Right ventricle myocardium inferior (tissue), 1 donor: ENCODE measurements at regions not wholly inside any gene's neighbourhood (a gene's known extent, or its start where the extent isn't known, plus 50 kb on each side); places are given as distances from the start of the nearest gene placed in this dataset.

Experiments
- ATAC-seq: fragments of 200-7000 bp; cut with Tn5 transposase; one replicate; pipeline ENCODE4 v1.9.1; 2020; ENCODE audit warnings: mild to moderate bottlenecking, moderate library complexity
- DNase-seq: peaks from one replicate; pipeline ENCODE4 v3.0.0; 2021; ENCODE audit errors: missing footprints
- intact Hi-C: fragments of 100-400 bp; cut with DNase I; formaldehyde crosslinking; loops from one replicate; pipeline ENCODE4 v1.11.0; 2022
- donor health status: DM: no; HTN: yes; CAD: no; lungs with severe emphysema.

DNA sequence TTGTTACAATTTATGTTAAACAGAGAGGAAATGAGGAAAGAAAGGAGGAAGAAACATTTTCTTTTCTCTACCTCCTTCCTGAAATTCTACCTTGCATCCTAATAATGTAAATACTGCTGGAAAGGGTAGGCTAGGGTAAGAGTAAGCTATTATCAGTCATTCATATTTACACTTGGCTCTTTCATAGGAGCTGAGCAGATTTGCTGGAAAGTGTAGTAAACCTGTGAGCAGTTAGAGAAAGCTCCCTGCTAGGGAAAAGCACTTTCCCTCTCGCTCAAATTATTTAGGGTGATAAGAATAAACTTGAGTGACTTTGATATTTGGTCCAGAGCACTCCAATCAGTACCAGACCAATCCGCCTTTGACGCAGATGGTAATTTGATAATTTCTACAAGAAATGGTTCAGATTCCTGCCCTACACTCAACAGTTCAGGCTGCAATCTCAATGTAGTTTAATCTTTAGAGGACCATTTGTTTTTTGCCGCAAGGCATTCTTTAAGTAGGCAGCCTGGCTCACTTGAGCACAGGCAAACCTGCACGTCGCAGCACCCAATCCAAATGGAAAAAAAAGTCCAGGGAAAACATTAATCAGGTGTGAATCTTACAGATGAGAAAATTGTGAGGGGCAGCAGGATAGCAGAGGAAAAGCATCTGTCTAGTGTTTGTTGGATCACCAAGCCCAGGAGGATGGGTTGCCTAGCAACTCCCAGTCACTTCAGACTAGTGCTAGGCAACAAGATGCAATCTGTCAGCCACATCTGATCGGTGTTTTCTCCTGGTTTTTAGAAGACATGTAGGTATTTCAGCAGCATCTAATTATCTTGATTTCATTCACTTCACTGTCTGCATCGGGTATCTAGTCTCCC, 68.6 kb upstream of the KL start:
- intact Hi-C loops, result no loop called here
- DNase-seq, result no peak
- ATAC-seq, result no peak

DNA sequence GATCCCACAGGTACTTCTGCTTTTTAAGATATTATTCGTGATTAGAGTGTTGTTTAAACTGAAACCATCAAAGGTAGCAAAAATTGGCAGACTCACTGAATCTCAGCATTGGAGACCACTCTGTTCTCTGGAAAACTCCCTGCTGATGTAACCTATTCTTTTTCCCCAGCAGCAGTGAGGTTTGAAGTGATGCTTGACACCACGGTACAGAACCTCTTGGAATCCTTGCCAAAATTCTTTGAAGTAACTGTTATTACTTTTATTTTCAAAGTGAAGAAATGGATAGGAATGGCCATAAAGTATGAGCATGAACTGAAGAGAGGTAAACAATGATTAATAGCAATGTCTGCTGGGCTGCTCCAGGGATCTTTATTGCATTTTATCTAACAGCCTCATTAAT, 66.4 kb upstream of the KL start:
- intact Hi-C loops, result no loop called here
- ATAC-seq (no peak), DNase-seq (no peak)

DNA sequence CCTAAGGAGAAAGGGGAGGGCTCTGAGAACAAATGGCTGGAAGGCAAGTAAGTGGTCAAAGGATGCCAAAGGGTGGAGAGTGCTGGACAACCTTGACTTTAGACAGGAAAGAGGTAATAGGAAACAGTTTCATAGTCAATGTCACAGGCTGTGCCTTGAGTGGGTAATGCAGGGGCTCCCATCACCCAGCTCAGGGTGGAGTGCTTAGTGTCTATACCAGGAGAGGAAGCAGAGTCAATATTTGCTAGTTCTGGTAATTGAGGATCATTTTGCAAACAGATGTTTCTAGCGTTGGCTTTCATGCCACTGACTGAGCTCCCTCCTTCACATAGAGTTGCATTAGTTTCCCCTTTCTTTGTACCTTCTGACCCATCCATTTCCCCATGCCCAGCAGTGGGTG, 64.6 kb upstream of the KL start:
- intact Hi-C loops, result no loop called here
- ATAC-seq (no peak), DNase-seq (no peak)

DNA sequence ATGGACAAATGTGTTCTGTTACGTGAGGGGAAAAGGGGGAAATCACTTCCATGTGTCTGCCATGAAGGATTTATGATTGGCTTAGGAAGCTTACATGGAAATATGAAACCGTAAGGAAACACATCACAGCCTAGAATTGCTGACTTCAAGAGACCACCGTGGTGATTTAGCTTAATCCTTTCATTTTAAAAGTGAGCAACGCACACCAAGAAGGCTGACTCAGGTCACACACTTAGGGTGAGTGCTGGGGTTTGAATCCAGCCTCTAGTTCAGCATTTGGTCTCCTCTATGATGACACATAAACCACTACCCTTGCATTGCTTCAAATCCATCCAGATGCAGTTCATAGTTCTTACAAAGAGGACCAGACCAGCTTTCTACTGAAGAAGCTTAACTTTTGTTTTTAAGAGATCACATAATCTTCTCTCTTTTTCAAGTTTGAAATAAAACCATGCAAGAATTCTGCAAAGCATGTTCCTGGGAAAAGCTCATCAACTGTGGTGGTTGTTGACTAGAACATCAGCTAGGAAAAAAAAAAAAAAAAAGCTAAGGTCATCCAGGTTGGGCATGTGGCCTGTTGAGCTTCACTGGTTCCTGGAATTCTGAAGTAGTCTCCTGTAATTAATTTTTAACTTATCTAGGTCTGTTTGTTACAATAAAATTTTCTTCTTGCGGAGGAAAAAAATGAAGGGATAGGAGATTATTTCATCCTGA, 60.2 kb upstream of the KL start:
- intact Hi-C loops, result no loop called here
- ATAC-seq (no peak), DNase-seq (no peak)

DNA sequence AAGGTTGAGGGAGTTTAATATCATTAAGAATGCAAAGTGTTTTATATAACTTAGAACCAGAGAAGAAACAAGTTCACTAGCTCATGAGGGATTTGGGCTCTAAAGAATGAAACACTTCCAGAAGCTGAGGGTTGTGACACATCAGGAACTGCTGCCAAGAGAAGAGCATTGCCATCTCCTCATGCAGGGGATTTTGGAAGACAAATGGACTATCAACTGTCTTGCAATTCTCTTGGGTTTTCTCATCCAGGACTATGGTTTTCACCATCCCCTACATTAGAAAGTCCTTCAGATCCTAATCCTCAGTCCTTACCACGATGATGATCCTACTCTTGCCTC, 59.7 kb upstream of the KL start:
- DNase-seq (no peak), ATAC-seq (no peak)
- intact Hi-C loops, result no loop called here

DNA sequence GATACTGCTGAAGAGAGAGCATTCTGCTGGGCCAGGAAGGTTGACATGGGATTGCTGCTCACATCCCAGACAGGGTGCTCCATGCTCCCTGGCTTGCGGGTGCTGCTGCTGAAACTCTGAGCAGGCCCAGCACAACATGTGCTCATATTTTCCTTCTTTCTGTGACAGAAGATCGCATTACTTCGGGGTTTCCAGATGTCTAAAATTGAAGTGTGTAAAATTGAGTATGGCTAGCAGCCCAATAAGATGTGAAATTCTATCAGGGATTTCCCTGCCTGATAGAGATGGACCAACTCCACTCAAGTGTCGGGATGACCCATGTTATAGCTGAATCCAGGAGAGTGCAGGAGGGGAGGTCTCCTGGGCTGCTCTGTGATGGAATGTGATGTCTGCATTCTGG, 55.6 kb upstream of the KL start:
- intact Hi-C loops, result no loop called here
- ATAC-seq (no peak), DNase-seq (no peak)

DNA sequence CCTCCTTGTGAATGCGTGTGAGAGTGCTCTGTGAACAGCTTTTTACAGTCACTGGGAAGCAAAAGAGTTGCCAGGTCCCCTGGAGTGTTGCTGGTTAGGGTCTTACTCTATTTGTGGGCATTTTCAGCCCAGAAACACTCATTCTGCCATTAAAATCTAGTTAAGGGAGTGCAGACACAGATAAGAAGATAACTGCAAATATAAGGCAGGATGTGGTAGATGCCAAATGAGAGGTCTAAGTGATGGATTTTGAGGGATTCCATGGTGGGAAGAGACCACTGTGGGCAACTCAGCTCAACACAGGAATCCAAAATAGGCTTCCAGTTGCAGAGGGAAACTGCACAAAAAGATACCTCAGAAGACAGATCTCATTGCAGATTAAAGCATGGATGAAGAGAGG, 54.5 kb upstream of the KL start:
- intact Hi-C loops, result no loop called here
- no peak for ATAC-seq
- DNase-seq, result no peak

DNA sequence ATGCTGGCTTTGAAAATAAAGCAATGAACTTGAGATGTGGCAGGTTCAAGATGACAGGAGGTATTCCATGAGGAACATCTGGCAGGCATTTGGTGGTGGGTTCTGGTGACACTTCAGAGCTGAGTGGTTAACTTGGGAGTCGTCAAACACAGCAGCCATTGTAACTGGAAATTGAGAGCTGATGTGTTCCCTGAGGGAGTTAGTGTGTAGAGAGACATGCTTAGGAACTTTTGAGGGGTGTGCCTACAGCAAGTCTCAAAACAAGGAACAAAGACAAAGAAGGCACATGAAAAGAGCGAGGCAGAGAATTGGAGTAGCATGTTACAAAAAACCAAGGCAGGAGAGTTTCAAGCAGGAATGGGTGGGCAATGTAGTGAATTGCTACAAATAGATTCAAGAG, 53.9 kb upstream of the KL start:
- ATAC-seq (no peak), DNase-seq (no peak)
- intact Hi-C loops, result no loop called here

DNA sequence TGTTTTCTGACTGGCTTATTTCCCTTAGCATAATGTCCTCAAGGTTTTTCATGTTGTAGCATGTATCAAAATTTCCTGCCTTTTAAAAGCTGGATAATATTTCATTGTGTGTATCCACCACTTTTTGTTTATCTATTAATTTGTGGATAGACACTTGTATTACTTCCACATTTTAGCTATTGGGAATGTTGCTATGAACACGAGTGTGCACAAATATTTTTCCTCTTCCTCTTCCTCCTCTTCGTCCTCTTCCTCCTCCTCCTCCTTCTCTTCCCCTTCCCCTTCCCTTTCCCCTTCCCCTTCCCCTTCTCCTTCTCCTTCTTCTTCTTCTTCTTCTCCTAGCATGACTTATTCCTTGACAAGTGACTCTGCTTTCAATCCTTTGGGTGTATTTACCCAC, 51.2 kb upstream of the KL start:
- DNase-seq (no peak), ATAC-seq (no peak)
- intact Hi-C loops, result no loop called here
